Retina (tissue), 1 donor: ENCODE measurements at regions not wholly inside any gene's neighbourhood (a gene's known extent, or its start where the extent isn't known, plus 50 kb on each side); places are given as distances from the start of the nearest gene placed in this dataset.
"Not testable (repeated sequence)": the region's sequence is repeated elsewhere in the genome, so short reads cannot be mapped to it uniquely, and the experiment has no call there.

Source experiments
- DNase-seq: peaks from one replicate; pipeline ENCODE4 v3.0.0-alpha.2; 2016

DNA sequence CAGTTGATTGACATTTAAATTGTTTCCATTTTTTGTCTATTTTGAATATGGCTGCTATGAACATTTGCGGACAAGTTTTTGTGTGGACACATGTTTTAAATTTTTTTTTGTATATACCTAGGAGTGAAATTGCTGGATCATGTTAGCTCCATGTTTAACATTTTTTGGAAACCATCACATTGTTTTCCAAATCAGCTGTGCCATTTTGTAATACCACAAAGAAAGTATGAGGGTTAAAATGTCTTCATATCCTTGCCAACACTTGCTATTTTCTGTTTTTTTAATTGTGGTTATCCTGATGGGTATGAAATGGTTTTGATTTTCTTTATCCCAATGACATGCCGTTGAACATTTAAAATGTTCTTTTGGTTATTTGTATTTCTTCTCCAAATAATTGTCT, 52.1 kb downstream of the CARTPT start:
- no peak for DNase-seq

DNA sequence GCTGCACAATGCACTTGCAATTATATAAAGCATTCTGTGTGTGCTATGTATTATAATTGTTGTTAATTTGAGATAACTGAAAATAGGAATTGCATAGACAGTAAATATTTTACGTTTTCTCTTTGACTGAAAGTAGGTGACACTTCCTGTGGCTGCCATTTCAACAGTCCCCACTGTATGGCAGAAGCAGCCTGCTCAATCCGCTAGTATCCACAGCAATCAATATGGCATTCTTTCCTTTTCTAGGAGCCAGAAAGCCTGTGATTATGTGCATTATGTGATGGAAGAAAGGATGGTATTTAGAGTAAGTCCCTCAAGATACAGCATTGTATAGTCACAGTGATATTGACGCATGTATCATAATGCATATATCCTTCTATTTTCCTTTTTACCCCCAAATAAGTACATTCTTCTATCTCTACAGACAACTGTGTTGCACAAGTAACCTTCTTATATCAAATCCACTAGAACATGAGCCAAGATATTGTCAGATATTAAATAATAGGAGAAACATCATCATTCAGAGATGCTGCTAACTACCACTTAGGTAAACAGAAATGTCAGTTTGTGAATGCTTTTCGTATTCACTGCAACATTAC, 59.7 kb downstream of the CARTPT start:
- DNase-seq, result peak; percentile 46

DNA sequence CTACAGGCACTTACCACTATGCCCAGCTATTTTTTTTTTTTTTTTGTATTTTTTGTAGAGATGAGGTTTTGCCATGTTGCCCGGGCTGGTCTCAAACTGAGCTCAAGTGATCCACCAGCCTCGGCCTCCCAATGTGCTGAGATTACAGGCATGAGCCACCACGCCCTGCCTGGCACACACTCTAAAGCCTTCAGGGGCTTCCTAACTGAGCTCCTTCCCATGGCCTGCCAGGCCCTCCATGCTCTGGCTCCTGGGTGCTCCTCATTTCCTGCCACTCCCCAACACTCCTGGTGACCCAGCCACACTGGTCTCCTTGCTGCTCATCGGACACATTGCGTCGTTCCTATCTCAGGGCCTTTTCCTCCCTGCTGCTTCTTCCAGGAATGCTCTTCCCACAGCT, 61.5 kb downstream of the CARTPT start:
- no peak for DNase-seq

DNA sequence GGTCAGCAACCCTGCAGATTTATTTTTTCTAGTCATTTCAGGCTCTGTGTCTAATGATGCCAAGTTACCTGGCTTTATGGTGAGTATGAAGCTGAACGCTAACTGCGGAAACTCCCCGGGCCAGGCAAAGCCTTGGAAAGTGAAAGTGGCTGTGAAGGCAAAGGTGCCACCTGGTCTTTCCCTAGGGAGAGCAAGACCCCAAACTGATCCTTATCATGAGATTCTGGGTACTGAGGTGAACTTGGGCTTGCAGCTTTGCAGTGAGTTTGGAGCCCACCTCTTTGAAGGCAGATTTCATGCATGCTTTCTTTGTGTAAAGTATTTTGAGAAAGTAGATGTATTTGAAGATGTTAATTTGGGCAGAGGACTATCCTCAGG, 63.3 kb downstream of the CARTPT start:
- DNase-seq, result no peak

DNA sequence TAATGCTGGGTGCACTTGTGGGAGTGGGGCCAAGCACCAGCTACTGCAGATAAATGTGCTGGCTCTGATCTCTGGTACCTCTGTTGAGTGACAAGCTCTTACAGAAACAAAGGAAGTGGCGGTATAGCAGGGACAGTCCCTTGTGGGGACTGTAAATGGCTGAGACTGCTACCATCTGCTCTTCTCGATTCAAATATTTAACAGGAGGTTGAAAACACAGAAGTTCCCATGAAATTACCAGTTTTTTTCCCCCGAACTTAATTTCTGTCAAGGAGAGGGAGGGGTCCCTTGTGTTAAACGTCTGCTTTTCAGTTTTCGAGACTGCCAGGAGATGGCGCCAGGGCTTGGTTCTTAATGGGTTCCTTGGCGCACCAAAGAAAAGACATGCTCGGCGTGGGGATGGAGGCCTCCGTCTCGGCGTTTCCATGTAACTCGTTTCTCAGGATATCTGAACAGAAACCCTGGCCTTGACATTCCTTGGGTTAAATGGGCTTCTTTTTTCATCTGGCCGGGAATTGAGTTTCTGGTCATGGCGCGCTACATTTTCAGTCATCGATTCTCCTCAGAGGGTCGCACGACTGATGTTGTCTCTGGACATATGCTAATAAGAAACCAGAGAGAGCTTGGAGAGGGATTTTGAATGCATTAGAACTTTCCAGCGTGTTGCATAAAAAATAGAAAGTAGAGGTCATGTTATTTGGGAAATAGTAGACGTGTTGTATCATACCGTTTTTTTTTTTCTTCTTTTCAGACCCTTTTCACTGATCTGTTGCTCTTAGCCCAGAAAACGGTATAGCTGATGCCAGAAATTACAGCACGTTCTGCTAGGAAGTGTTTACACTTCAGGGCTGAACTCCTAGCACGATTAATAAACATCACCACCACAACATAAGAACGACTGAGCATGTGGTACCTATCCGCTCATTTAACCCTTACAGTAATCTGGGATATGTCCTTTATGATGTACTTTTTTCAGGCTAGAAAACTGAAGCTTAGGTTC, 64.0 kb downstream of the CARTPT start:
- peak; percentile 91 for DNase-seq

DNA sequence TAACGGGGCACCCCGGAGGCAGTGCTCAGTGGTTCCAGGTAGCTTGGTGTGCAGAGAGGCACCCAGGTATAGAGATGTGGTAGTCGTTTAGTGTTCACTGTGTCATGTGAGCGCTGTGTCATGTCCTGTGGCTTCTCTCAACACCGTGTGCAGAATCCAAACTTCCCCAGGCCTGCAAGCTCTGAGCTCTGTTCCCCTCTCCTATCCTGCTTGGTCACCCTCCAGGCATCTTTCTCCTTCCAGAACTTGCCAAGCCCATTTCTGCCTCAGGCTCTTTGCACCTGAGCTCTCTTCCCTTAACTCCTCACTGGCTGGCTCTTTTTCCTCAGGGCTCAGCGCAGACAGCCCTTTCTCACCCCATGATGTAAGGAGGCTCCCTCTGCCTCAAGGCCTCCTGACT, 64.8 kb downstream of the CARTPT start:
- no peak for DNase-seq

DNA sequence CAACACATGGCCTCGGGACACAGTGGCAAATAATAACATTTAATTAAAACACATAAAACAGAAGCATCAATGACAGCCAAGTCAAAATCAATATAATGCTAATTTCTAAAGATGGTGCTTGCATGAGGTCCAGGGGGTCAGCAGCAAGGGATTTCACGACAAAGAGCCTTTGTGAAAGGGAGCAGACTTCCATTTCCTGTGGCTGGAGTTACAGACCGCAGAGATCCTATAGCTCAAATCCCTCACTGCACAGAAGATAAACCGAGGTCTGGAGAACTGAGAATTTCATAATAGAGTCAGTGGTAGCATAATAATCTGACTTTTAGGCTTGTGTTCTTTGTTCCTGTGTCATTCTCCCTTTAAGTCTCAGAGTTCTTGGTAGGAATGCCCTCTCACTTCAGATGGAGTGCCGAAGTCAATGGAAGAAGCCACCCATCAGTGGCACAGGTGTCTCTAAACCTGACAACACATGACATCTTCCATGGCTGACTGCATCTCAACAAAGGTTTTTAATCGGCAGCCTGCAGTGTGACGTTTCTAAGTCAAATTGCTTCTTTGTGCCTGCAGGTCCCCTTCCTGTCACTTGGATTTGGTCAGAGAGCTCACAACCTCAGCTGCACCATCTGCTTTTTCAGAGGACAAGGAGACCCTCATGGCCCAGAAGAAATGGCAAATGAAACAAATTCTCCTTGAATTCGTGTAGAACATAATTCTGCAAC, 67.4 kb downstream of the CARTPT start:
- DNase-seq, result peak; percentile 41

DNA sequence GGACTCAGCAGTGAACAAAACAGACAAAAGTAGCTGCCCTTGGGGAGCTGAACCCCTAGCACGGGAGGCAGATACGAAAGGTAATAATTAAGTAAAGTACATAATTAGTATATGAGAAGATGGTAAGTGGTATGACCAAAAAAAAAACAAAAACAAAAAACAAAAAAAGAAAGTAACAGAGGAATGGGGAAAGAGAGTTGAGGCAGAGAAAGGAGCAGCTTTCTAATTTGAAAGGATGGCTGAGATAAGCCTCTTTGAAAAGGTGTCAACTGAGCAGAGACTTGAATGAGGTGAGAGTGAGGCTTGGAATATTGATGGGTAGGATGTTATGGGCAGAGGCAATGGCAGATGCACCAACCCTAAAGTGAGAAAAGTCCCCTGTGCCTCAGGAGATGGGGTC, 69.7 kb downstream of the CARTPT start:
- no peak for DNase-seq

DNA sequence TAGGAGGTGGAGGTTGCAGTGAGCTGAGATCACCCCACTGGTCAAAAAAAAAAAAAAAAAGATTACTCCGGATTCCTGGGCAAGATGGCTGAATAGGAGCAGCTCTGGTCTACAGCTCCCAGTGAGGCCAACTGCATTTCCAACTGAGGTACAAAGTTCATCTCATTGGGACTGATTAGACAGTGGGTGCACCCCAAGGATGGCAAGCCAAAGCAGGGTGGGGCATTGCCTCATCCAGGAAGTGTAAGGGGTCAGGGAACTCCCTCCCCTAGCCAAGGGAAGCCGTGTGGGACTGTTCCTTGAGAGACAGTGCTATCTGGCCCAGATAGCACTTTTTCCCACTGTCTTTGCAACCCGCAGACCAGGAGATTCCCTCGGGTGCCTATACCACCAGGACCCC, 70.7 kb downstream of the CARTPT start:
- no peak for DNase-seq

DNA sequence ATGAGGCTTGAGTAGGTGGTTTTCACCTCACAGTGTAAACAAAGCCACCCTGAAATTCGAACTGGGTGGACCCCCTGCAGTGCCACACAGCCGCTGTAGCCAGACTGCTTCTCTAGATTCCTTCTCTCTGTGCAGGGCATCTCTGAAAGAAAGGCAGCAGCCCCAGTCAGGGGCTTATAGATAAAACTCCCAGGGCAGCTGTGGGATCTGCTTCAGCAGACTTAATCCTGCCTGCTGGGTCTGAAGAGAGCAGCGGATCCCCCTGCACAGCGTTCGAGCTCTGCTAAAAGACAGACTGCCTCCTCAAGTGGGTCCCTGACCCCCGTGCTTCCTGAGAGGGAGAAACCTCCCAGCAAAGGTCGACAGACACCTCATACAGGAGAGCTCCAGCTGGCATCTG, 71.4 kb downstream of the CARTPT start:
- DNase-seq, result no peak

DNA sequence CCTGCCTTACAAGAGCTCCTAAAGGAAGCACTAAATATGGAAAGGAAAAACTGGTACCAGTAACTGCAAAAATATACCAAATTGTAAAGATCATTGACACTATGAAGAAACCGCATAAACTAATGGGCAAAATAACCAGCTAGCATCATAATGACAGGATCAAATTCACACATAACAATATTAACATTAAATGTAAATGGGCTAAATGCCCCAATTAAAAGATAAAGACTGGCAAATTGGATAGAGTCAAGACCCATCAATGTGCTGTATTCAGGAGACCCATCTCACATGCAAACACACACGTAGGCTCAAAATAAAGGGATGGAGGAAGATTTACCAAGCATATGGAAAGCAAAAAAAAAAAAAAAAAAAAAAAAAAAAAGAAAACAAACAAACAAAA, 73.0 kb downstream of the CARTPT start:
- DNase-seq, result not testable (repeated sequence)

DNA sequence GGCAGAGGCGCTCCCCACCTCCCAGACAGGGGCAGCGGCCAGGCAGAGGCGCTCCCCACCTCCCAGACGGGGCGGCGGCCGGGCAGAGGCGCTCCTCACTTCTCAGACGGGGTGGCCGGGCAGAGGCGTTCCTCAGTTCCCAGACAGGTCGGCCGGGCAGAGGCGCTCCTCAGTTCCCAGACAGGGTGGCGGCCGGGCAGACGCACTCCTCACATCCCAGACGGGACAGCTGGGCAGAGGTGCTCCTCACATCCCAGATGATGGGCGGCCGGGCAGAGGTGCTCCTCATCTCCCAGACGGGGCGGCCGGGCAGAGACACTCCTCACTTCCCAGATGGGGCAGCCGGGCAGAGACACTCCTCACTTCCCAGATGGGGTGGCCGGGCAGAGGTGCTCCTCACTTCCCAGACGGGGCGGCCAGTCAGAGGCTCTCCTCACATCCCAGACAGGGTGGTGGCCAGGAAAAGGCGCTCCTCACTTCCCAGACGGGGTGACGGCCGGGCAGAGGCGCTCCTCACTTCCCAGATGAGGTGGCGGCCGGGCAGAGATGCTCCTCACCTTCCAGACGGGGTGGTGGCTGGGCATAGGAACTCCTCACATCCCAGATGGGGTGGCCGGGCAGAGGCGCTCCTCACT, 75.1 kb downstream of the CARTPT start:
- no peak for DNase-seq

DNA sequence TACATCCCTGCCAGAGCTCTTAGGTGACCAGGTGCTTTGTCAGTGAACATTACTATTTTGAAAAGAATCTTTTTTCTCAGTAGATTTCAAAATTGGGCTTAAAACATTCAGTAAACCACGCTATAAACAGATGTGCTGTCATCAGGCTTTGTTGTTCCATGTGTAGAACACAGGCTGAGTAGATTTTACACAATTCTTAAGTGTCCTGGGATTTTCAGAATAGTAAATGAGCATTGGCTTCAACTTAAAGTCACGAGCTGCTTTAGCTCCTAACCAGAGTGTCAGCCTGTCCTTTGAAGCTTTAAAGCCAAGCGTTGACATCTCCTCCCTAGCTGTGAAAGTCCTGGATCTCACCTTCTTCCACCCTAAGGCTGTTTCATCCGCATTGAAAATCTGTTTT, 83.6 kb downstream of the CARTPT start:
- DNase-seq, result no peak

DNA sequence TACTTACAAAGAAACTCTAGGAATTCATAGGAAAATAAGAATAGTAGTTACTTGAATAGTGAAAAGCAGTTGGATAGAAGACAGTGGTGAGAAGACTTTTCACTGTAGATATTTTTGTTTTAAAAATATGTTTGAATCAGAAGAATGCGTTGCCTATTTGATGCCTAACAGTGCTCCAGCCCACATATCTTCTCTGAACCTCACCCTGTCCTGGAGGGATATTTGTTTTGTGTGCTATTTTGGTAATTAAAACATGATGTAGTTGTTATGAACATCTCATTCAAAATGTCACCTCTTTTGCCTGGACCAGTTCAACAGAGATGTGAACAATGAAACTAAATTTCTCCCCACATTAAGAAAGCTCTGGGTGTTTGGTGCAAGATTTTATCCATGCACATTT, 87.6 kb downstream of the CARTPT start:
- no peak for DNase-seq

DNA sequence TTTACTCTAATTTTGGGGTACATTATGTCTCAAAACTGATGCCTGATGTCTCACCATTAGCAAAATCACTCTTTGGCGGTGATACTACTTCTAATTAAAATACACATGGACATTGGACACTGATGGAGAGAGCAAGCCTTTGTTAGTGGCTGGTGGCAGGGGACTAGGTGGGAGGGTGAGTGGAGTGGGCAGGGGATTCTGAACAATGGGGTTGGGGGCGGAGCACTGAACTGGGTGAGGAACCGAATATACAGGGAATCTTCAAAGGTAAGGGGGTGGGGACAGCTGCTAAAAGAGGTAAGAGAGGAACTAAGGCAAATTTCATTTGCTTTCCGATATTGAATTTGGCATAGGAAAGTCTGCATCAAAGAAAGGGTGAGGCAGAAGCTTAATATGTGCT, 88.8 kb downstream of the CARTPT start:
- DNase-seq, result no peak

DNA sequence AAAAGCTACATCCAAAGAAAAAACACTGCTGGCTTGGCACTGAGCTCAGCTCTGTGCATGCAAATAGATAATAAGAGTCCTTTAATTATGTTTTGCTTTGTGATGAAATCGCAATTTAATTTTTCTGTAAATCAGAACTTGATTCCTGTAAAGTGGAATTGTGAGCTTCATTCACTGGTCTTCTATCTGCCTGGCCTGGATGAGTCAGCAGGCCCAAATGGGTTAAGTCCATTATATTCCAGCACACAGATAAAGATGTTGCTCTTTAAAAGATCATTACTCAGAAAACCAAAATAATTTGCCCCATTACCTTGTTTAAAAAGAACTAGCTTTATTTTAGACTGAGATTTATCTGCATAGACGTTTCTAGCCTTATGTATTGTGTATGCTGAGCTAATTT, 90.4 kb downstream of the CARTPT start:
- DNase-seq, result no peak

DNA sequence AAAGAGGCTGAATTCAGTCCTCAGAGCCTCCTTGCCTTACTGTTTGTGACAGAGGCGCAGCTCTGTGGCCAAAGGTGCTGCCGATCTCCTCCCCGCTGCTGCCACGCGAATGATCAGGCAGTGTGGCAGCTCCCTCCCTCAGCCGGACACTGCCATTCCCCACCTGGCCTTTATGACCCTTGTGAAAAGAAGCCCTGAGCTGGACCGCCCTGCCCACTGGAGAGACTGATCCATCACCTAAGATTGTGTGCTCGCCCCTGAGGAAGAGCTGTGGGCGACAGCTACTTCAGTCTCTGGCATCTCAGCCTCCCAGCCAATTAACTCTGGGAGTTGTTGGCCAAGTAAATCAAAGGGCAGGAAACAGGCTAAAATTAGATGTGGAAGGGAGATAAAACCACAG, 90.9 kb downstream of the CARTPT start:
- DNase-seq, result no peak

DNA sequence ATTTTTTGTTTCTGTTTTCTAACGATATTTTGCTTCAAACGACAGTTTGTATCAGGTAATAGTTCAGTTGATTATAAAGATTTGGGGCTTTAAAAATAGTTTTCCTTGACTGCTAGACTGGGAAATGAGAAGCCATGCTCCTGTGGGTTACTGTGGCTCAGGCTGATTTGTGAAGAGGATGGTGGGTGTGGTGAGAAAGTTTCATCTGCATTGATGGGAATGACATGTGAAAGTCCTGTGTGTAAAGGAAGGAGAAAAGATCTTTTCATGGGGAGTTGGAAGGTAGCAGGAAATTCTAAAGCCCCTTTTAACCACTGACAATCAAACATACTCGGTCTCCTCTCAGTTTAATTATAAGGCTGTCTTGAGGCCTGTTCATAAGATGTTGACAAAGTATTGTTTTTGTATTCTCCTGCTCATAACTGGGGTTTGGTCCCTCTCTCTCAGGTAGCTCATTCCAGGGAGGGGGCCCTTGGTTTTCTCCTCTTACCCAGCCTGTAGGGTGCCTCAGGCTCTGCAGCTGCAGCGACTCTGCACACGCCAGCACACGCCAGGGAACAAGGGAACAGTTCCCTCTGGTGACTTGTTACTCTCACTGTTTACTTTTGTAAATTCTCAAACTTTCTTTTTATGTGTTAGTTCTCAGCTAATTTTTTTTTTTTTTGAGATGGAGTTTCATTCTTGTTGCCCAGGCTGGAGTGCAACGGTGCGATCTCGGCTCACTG, 91.6 kb downstream of the CARTPT start:
- no peak for DNase-seq

DNA sequence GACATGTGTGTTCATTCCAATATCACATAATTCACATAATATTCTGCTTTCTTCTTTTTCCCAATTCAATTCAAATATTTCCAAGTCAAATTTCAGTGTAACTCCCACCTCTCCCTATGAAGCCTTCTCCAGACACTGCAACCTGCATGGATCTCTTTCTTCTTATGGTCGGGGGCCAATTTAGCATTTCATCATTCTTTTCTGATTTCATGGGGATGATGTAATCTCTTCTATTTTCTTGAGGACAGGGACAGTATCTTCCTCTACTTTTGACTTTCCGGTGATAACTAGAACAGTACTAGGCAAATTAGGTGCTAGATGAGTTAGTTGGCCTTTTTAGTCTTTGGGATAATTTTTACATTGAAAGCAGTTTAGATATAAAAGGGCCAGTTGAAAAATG, 92.7 kb downstream of the CARTPT start:
- DNase-seq, result no peak

DNA sequence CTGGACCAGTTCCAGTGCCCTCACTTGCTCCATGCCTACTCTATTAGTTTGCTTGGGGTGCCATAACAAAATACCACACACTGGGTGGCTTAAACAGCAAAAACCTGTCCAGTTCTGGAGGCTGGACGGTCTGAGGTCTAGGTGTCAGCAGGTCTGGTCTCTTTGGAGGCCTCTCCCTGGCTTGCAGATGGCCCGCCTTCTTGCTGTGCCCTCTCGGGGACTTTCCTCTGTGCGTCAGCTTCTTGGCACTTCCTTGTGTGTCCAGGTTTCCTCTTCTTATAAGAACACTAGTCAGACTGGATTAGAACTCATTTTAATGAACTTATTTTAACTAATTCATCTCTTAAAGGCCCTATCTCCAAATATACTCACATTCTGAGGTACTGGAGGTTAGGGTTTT, 97.2 kb downstream of the CARTPT start:
- DNase-seq, result no peak

DNA sequence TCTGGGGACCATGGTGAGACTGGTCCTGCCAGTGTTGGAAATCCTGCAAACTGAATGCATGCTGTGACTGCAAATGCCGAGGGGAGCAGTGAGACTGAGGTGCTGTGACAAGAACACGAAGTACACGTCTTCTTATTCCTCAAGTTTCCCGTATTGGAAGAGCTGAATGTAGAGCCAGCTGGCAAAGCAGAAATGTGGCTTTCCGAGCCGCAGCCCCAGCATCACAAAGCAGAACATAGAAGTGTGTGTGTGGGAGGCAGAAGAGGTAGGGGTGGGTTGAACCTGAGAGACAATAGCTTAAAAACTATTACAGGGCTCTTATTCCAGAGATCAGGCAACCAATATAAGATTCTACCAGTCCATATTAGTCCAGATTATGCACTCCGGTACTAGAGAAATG, 98.8 kb downstream of the CARTPT start:
- DNase-seq, result no peak

DNA sequence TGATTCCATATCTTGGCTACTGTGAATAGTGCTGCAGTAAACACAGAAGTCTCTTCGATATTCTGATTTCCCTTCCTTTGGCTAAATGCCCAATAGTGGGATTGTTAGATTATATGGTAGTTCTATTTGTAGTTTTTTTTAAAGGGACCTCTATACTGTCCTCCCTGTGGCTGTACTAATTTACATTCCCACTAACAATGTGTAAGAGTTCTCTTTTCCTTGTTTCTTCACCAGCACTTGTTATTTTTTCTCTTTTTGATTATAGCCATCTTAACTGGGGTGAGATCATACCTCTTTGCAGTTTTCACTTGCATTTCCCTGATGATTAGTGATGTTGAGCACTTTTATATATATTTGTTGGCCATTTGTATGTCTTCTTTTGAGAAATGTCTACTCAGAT, 102.0 kb downstream of the CARTPT start:
- no peak for DNase-seq

DNA sequence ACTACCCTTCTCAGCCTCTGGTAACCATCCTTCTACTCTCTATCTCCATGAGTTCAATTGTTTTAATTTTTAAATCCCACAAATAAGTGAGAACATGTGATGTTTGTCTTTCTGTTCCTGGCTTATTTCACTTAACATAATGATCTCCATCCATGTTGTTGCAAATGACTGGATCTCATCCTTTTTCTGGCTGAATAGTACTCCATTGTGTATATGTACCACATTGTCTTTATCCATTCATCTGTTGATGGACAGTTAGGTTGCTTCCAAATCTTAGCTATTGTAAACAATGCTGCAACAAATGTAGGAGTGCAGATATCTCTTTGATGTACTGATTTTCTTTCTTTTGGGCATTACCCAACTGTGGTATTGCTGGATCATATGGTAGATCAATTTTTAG, 103.0 kb downstream of the CARTPT start:
- DNase-seq, result not testable (repeated sequence)
